HG03175 (cell line): ENCODE measurements at regions not wholly inside any gene's neighbourhood (a gene's known extent, or its start where the extent isn't known, plus 50 kb on each side); places are given as distances from the start of the nearest gene placed in this dataset.

Experiments used
- ATAC-seq: cut with Tn5 transposase; IDR thresholded peaks from one replicate; pipeline ENCODE4 v1.9.1; 2021; ENCODE audit warnings: mild to moderate bottlenecking, moderate library complexity; ENCODE audit not compliant: unreplicated experiment

GRCh38 chr14:65346895-65347294 is 65.6 kb upstream of the FUT8 start:
- ATAC-seq, result no peak

- no peak for ATAC-seq
Measured at GRCh38 chr14:65348137-65348536, 64.4 kb upstream of the FUT8 start.

- no peak for ATAC-seq
Measured at GRCh38 chr14:65349100-65349499, 63.4 kb upstream of the FUT8 start.

GRCh38 chr14:65351493-65352194 is 60.9 kb upstream of the FUT8 start:
- ATAC-seq, result no peak

GRCh38 chr14:65352964-65353530 is 59.5 kb upstream of the FUT8 start:
- no peak for ATAC-seq

- ATAC-seq, result no peak
Measured at GRCh38 chr14:65354131-65354530, 58.4 kb upstream of the FUT8 start.

GRCh38 chr14:65354715-65355114 is 57.8 kb upstream of the FUT8 start:
- ATAC-seq, result no peak

GRCh38 chr14:65356327-65356836 is 56.1 kb upstream of the FUT8 start:
- ATAC-seq, result no peak

GRCh38 chr14:65357113-65357512 is 55.4 kb upstream of the FUT8 start:
- no peak for ATAC-seq

GRCh38 chr14:65357689-65358088 is 54.8 kb upstream of the FUT8 start:
- ATAC-seq, result no peak

- no peak for ATAC-seq
Measured at GRCh38 chr14:65359503-65359902, 53.0 kb upstream of the FUT8 start.

- no peak for ATAC-seq
Measured at GRCh38 chr14:65360144-65360784, 52.3 kb upstream of the FUT8 start.

- ATAC-seq, result no peak
Measured at GRCh38 chr14:65361920-65362319, 50.6 kb upstream of the FUT8 start.
